NAMALWA (cell line): ENCODE measurements at regions not wholly inside any gene's neighbourhood (a gene's known extent, or its start where the extent isn't known, plus 50 kb on each side); places are given as distances from the start of the nearest gene placed in this dataset.

Experiments
- DNase-seq: peaks from one replicate; pipeline ENCODE4 v3.0.0-alpha.2; 2015; ENCODE audit warnings: low spot score

- no peak for DNase-seq
Measured at GRCh38 chr18:40939656-40940515, 1015.1 kb upstream of the PIK3C3 start.

GRCh38 chr18:40938615-40939014, 1016.4 kb upstream of the PIK3C3 start:
- DNase-seq = no peak

GRCh38 chr18:40937386-40937785, 1017.6 kb upstream of the PIK3C3 start:
- DNase-seq = no peak

GRCh38 chr18:40935423-40935822, 1019.6 kb upstream of the PIK3C3 start:
- DNase-seq = peak; percentile 64

GRCh38 chr18:40932862-40933261, 1022.2 kb upstream of the PIK3C3 start:
- no peak for DNase-seq

DNA sequence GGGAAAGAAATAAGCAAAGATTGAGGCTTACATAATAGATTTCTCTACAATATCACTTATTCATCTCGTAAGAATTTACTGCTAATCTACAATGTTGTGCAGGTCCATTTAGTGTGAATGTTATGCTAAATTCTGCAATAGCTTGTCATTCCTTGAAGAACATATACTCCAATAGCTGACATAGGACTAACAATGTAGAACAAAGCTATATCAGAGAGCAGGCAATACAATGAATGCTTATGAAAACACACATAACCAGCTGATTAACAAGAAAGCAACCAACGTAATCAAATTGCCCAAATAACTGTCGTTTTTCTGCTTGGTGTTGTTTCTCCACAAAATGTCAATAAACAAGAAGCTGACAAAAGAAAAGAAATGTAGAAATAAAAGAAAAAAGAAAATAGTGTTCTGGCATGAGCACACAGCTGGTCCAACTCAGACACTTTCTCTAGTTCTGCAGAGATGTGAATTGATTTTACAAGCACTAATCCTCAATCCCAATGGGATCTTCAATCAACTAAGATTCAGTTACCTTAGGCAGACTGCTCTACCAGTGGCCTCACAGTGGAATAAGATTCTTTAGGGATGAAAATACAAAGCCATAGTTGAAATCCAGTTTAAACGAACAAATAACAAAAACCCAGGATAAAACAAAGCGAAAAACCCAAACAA, 1024.7 kb upstream of the PIK3C3 start:
- no peak for DNase-seq

DNA sequence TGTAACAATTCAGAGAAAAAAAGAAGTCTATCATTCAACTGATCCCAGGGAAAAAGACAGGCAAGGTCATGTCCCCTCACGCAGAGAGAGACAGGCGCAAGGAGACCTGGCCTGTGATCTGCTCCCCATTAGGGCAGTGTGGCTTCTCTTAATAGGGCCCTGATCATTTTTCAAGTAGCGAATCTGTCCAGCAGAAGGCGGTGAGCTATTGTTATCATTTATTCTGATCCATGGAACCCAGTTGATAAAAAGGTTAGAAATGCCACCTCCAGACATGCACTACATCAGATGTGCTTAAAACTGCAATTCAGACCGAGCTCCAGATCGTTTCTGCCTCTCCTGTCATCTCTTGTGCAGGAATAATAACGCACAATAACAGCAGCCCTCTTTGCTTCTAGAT, 1025.6 kb upstream of the PIK3C3 start:
- DNase-seq = no peak

GRCh38 chr18:40926679-40927078, 1028.4 kb upstream of the PIK3C3 start:
- DNase-seq = no peak

DNA sequence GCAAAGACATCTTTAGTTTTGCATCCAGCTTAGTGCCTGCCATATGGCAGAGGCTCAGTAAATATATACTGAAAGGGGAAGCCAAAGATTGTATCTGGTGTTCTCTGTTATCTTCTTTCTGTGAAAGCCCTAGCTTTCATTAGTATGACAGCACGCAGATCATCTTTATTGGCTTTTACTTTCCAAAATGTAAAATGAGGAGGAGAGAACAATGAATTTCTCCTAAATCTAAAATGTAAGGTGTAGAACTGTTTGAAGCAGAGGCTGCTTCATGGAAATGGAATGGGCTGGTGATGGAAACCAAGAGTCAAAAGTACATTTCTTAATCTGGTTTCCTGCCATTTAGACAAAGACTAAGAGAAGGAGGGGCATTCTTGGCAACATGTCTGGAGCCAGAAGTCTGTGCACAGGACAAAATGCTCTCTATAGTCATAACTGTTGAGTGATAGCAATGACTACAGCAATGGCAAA, 1029.9 kb upstream of the PIK3C3 start:
- DNase-seq = no peak

GRCh38 chr18:40921845-40922629, 1033.0 kb upstream of the PIK3C3 start:
- DNase-seq = no peak

DNA sequence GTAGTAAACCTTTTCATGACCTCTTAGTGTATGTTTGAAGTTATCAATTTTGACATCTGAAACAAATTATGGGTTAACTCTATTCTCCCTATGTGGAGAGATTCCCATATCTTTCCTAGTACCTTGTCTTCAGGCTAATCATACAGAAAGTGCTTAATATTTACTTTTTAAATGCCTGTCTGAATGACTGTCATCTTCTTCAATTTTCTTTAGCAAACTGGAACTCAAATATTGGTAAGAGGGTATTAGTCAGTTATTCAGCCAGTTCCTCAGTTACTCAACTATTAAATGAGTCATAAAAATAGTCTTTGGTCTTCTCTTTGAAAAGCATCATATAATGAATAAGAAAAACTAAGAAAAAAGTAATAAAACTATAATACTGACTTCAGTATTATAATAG, 1038.0 kb upstream of the PIK3C3 start:
- no peak for DNase-seq

- no peak for DNase-seq
Measured at GRCh38 chr18:40915724-40916123, 1039.3 kb upstream of the PIK3C3 start.

DNA sequence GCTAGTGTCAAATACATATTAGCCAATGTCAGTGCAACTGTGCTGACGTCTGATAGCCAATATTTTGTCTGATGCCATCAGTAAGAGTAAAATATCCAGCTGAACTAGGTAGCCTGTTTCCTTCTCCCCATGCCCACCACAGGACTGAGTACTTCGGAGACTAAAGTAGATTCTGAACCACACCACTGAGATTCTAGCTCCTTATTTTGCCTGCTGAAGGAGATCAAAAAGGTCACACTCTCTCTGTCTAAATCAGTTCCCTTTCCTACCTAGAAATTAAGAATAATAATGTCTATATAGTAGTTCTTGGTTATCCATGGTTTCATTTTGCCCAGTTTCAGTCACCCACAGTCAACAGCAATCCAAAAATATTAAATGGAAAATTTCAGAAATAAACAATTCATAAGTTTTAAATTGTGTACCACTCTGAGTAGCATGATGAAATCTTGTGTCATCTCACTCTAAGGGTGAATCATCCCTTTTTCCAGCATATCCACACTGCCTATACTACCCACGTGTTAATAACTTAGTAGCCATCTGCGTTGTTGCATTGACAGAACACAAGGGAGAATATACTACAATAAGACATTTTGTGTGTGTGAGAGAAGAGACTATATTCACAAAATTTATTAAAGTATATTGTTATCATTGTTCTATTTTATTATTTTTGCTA, 1043.3 kb upstream of the PIK3C3 start:
- DNase-seq = no peak

- DNase-seq = no peak
Measured at GRCh38 chr18:40911041-40911440, 1044.0 kb upstream of the PIK3C3 start.

GRCh38 chr18:40907842-40908241, 1047.2 kb upstream of the PIK3C3 start:
- DNase-seq = no peak

DNA sequence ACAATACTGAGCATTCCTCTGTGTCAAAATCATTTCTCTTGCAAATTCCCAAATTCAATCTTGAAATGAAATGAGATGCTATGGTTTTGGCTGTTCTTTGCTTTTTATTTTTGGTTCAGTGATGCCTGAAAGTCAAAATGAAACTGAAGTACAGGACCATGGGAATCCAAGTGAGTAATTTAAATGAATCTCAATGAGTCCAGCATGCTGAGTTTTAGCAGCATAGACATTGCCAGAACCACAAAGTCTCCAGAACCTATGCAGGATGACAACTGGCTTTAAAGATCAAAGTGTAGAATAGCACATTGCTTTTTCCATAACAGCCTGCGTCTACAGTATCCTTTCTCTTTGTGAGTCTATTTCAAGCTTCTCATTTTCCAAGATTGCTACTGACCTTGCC, 1050.7 kb upstream of the PIK3C3 start:
- DNase-seq = no peak

- no peak for DNase-seq
Measured at GRCh38 chr18:40902436-40902835, 1052.6 kb upstream of the PIK3C3 start.

DNA sequence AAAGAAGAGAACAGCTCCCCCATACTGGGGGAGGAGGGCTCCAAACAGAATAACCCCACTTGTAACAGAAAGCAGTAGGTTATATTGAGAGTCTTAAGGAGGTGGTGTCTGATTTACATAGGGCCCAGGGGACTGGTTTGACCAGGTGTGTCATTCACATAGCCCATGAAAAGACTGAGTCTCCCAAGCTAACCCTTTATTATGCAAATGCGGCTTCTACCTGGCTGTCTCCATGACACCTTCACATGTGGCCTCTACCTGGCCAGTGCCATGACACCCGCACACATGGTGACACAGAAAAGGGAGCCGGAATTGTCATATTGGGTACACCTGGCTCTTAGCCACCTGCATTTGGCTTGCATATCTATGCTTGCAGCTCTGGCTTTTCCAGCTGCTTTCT, 1057.2 kb upstream of the PIK3C3 start:
- no peak for DNase-seq

GRCh38 chr18:40883271-40883670, 1071.8 kb upstream of the PIK3C3 start:
- no peak for DNase-seq

GRCh38 chr18:40882468-40882867, 1072.6 kb upstream of the PIK3C3 start:
- no peak for DNase-seq

DNA sequence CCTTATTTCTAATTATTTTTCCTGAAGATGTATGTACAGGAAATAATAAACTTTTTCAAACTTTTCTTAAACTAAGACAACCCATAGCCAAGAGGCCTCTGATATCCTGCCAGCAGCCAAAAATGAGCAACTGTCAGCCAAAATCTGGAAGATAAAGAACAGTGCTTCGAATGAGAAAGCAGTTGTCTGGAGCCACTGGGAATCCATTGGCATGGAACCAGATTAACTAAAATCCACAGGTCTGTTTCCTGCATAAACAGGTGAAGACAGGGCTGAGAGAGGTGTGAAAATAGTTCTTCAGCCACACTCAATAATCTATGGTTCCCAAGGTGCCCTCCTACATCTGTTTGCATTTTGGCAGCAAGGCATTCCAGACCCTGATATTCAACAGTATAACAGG, 1076.7 kb upstream of the PIK3C3 start:
- DNase-seq = no peak

DNA sequence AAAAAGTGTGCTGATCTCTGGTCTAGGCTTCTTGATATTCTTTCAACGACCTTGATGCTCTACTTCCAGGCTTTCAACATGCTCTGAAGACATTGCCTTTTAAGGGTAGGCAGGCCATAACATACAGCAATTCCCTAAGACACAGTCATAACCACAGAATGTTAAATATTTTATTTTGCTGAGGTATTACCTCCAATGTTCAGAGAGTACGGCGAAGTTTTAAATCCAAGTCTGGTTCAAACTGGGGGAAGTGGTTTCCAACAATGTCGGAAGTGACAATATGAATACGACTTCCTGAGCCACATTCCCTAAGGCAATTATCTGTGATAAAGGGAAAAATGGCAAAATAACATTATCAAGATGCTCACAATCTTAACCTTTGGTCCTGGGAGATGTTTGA, 1077.9 kb upstream of the PIK3C3 start:
- no peak for DNase-seq
